ENCODE measurements at regions not wholly inside any gene's neighbourhood (a gene's known extent, or its start where the extent isn't known, plus 50 kb on each side); places are given as distances from the start of the nearest gene placed in this dataset.
"Not testable (repeated sequence)": the region's sequence is repeated elsewhere in the genome, so short reads cannot be mapped to it uniquely, and the experiment has no call there.

DNA sequence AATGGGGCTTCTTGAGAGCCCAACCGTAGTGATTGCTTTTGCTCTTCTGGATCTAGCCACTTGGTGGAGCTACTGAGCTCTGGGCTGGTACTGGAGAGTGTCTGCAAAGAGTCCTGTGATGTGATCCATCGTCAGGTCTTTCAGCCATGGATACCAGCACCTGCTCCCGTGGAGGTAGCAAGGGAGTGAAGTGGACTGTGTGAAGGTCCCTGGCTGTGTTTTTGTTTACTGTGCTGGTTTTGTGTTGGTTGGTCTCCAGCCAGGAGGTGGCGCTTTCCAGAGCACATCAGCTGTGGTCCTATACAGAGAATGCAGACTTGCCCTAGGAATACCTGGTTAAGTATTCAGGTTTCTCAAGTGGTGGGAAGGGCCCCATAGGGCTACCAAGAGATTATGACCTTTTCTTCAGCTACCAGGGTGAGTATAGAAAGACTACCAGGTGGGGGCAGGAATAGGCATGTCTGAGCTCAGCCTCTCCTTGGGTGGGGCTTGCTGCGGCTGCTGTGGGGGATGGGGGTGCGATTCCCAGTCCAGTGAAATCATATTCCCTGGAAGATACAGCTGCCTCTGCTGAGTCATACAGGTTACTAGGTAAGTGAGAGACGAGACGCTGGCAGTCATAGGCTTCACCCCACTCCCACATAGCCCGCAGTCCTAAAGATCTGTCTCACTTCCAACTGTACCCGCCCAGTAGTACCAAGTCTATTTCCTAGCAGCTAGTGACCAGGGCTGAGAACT lies 733.7 kb downstream of the ZNF385D start:
- DNase-seq, result no peak

DNA sequence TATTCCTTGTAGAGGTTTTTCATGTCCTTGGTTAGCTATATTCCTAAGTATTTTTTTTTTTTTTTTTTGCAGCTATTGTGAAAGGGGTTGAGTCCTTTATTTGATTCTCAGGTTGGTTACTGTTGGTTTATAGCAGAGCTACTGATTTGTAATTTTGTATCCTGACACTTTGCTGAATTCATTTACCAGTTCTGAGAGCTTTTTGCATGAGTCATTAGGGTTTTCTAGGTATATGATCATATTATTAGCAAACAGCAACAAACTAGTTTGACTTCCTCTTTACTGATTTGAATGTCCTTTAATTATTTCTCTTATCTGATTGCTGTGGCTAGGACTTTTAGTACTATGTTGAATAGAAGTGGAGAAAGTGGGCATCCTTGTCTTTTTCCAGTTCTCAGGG lies 737.4 kb downstream of the ZNF385D start:
- no peak for DNase-seq

DNA sequence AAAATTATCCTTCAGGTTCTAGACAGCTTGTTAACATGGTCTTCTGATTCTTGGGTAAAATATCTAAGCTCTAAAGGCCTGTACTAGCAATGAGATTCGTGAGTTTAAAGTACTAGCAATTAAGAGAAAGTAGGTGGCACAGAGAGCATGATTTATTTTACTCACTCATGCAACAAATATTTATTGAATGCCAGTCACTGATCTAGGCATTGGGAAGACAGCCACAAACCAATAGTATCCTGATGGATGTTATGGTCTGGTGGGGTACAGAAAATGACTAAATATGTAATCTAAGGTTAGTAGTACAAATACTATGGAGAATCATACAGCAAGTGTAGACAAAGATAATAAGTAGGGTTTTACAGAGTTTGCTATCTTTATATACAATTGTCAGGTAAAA lies 751.3 kb downstream of the ZNF385D start:
- no peak for DNase-seq

DNA sequence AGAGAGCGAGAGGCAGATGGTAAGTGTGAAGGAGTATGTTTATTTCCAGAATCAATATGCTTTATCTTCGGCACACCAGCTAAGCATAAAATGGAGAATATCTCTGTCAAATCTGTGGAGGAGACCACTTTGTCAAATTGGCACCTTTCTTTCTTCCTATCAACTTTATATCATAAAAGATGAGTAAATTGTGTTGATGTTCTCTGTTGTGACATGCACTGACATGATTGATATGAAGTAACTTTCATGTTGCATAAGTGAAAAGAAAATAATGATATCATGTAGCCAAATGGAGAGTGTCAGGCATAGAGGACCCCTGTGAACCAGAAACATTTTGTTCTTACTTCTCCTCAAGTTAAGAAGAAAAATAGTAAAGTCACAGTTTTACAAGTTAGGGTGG lies 753.8 kb downstream of the ZNF385D start:
- no peak for DNase-seq

DNA sequence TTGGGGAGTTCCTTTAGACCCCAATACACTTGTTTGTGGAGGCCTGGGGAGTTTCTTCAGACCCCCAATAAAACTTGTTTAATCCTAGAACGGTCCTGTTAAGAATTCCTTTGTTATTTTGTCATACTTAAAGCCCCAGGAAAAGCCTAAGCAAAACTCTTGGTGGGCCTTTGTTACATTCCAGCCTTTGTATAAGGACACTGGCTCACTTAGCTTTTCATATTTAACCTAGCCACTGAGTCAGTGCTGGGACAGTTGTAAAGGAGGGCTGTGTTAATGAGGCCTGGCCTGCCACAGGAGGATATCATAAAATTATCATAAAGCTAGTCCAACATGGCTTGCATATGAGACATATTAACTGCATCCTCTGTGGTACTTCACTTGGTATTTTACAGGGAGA lies 760.1 kb downstream of the ZNF385D start:
- DNase-seq, result no peak

DNA sequence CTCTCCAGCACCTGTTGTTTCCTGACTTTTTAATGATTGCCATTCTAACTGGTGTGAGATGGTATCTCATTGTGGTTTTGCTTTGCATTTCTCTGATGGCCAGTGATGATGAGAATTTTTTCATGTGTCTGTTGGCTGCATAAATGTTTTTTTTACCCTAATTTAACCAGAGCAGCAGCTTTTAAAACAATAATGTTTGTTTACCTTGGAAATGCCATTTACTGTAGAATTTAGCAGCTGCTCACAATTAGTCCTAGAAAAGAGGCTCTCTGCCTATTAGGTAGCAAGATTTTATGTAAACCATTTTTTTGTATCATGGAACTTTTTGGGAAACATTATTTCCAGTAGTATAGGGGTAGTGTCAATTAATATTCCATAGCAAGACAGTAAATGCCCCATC lies 761.4 kb downstream of the ZNF385D start:
- DNase-seq, result not testable (repeated sequence)

DNA sequence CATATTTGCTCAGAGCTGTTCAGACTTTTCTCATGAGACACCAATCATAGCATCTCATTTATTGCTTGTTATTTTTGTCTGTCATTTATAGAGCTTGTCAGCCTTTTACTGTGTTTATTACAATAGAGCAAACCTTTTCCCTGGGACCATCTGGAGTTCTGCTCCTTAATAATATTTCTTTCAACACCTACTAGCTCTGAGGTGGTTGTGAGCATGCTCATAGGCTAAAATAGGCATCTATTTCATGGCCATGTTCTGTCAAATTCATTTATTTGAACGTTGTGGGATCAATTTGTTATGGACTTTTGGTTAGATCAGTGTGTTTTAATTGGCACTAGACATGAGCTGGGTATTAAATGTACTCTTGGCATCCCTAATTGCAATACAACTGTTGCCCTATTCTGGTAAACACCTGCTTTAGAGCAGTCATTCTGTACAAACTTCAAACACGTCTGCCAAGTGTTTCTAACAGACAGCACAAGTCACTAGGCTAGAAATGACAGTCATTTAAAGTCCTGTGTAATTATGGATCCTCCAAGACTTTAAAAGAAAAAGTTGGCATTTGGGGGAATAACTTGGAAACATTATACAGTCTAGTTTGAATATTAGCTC lies 766.3 kb downstream of the ZNF385D start:
- no peak for DNase-seq

DNA sequence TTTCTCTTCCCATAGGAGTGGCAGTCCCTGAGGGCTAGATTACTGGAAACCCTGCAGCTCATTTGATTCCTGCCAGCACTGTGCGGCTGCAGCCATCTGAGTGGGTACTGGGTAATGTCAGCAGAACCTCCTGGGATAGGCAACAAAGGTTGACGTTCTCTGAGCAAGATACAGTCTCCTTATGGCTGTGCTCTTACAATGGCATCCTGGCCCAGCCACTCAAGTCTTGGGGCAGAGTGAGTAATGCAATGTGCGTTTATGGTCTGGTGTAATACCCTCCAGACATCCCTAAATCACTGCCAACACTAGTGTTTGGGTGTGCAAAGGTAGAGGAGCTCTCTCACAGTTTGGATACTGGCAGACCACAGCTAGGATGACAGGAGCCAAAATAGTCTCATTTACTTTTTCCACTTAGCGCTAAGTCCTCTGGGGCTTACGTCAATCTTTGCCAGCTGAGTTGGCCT lies 775.8 kb downstream of the ZNF385D start:
- DNase-seq, result no peak

DNA sequence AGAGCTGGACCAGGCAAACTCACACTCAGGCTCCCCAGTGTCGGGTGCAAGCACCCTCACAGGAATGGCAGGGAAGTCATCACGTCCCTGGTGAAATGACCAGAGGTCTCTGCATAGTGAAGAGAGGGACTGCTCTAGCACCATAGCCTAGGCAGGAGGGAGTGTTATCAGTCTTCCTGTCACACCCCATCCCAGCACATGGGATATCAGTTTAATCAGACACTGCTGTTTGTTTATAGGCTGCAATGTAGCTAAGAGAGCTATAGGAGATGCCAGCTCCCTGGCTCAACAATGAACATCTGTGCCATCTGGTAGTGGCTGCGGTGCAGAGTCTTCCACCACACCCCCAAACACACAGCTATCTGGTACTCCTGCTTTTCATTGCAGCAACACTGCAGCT lies 776.6 kb downstream of the ZNF385D start:
- DNase-seq, result no peak

DNA sequence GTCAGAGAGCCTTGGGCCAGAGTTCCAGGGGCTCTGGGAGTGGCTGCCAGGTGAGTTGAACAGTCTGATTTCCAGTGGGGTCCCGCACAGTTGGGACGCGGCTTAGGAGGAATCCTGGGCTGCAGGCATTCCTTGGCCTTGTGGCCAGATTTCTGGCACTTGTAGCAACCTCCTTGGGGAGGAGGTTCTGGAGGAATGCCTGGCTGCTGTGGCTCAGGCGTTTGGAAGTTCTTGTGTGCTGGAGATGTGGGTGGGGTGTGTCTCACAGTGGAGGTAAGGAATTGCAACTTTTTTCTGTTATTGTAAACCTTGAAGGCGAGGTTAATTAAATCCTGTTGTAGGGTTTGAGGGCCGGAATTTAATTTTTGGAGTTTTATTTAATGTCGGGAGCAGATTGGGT lies 780.2 kb downstream of the ZNF385D start:
- DNase-seq, result not testable (repeated sequence)

DNA sequence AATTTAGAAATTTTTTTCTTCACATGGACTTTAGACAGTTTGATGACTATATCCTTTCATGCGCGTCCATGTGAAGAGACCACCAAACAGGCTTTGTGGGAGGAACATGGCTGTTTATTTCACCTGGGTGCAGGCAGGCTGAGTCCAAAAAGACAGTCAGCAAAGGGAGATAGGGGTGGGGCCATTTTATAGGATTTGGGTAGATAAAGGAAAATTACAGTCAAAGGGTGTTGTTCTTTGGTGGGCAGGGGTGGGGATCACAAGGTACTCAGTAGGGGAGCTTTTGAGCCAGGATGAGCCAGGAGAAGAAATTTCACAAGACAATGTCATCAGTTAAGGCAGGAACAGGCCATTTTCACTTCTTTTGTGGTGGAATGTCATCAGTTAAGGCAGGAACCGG lies 781.5 kb upstream of the SGO1 start:
- not testable (repeated sequence) for DNase-seq

DNA sequence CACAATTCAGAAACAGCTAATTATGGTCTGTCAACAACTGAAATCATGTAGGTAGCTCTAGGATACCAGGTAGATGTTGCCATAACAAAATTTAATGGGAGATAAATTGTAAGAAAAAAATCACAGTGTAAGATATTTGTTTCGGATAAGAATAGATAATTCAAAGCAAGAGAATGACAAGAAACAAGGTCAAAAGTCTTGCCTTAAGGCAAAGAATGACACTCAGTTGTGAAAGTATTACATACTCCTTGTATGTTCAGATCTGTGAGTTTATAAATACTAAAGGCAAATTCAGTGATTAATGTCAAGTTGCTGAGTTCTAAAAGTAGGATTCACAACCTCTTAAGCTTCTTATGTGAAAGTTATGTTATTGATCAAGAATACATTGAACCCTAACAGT lies 772.2 kb upstream of the SGO1 start:
- no peak for DNase-seq

DNA sequence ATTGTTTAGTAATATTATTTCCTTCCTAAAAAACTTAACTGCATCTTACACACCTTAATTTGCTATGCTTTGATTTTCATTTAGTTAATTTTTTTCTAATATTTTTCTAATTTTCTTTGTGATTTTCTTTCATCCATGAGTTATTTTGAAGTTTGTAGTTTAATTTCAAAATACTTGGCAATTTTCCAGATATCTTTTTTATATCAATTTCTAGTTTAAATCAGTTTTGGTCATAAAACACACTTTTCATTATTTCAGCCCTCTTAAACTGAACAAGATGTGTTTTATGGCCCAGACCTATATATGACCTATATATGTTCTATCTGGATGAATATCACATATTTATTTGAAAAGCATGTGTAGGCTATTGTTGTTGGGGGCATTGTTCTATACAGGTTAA lies 759.9 kb upstream of the SGO1 start:
- no peak for DNase-seq

DNA sequence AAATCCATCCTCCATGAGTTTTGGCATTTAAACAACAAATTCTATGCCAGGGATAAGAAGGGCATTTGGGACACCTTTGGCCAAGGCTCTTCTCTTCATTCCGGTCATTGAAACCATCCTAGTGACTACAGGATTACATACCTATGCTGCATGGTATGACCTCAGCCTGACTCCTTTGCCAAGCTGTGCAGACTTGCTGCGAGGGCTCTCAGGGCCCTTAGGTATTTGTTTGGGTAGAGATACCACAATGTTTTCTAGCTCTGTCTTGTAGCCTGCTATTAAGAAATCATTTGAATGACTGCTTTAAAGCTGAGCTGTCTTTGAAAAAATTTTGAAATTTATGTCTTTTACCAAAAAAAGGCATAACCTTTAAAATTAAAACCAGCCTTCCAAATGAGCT lies 749.8 kb upstream of the SGO1 start:
- peak in 1 of 2 experiments; percentile 20 for DNase-seq

DNA sequence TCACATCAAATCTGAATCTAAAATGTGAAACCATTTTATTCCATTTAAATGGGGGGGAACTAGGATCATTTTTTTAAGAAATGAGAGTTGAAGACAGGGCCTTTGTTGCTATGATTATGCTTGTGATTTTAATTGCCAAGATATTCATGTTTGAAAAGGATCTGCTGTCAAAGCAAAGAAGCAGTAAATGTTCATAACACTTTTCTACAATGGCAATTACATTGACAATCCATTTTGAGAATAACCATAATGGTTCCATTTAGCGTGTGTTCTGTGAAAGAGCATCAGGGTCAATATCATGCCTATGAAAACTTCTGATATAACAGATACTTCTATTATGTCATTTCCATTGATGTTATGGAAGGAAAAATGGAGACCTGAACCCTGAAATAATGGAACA lies 745.8 kb upstream of the SGO1 start:
- DNase-seq, result no peak

DNA sequence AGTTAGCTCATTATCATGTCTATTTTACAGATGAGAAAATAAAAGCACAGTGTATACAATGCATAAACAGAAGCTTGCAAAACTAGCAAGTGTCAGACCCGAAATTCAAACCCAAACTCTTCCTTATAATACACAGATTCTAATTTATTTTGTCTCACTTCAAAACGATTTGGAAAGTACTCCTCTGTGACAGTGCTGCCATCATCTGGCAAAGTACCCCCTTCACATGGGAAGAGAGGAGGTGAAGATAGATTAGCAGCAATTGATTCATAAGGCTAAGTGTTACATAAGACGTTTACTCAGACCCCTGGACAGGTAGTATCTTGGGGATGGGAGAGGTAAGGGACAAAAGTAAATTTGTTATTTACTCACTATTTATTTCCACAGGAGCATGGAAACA lies 744.0 kb upstream of the SGO1 start:
- no peak for DNase-seq

DNA sequence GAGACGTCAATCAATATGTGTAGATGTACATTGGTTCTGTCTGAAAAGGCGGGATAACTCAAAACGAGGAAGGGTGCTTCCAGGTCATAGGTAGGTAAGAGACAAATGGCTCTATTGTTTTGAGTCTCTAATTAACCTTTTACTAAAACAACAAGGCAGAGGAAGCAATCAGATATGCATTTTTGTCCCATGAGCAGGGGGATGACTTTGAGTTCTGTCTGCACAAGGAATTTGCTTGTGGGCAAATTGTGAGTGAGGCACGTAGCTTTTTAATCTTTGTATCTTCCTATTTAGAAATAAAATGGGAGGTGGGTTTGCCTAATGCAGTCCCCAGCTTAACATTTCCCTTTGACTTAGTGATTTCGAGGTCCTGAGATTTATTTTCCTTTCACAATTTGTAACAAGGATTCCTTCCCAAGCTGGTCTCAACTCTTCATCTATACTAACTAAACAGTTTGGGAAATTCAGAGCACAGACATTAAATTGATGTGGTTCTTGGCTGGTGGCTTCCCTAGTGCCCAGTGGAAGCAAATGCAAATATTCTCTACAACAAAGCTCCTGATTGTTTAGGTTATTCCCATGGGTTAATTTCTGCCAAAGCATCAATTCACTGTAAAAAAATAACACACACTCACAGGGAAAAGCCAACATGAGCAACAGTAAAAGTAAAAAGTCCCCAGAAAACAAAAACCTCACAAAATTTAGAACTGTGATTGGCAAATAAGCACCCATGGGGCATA lies 738.8 kb upstream of the SGO1 start:
- DNase-seq, result no peak

DNA sequence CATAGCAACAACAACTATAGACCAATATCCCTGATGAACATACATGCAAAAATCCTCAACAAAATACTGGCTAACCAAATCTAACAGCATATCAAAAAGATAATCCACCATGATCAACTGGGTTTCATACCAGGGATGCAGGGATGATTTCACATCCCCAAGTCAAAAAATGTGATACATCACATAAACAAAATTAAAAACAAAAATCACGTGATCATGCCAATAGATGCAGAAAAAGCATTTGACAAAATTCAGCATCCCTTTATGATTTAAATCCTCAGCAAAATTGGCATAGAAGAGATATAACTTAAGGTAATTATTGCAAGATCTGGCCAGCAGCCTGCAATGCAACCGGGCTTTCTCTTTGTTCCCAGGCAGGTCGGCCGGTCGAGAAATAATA lies 735.1 kb upstream of the SGO1 start:
- not testable (repeated sequence) for DNase-seq

DNA sequence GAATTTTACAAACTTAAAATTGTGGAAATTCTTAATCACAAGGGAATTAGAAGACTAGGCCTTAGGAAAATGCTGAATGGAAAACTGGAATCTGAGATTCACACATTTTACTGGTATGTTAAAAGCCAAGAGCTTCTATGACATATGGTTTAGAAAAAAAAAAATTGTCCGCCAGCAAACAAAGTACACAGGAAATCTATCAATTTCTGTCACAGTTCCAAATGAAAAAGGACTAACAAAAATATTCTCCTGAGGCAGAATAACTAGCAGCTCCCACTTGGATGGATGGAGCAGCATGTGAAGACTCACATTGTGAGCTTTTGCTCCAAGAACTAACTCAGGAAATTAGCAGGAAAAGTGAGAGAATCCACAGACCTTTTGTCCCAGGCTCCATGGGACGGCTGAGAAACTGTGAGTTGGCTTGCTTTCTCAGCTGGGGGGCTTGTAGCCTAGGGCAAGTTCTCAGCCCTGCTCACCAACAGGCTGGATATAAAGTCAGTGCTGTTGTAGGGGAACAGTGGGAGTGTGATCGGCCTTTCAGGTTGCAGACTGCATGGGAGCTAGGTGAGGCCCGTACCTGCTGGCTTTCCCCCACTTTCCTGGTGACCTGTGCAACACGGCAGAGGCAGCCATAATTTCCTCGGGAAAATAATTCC lies 731.1 kb upstream of the SGO1 start:
- DNase-seq, result no peak

DNA sequence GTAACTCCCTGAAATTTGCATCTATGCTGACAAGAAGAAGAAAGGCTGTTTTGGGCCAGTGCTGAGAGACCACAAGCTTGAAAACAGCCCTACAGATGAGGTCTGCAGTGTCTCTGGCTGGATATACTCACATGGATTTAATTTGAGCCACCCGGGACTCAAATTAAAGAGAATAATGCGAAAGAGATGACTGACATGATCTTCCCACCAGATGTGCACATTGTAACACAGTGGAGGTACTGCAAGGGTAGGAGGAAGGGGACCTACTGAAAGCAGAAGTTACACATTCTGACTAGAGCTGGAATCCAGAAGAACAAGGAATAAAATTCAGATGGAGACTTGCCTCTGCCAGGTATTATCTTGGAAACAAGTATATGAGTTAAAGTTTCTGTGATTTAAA lies 728.3 kb upstream of the SGO1 start:
- no peak for DNase-seq

DNA sequence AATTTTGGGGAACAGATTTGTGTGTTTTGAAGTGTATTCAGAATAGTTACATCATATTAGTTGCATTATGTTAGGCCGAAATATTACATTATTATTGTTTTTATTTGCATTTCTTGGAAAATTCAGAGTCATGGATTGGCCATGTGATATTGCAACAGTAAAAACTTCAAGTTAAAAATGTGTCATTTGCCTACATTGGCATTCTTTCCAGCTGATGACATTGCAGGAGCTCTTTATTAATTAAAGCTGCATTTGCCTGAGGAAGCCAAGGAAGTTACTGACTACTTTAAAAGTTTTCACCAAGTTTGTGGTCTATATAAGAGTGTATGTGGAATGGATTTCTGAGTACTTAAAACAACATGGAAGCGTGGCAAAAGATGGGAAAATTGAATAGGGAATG lies 726.4 kb upstream of the SGO1 start:
- DNase-seq, result no peak

DNA sequence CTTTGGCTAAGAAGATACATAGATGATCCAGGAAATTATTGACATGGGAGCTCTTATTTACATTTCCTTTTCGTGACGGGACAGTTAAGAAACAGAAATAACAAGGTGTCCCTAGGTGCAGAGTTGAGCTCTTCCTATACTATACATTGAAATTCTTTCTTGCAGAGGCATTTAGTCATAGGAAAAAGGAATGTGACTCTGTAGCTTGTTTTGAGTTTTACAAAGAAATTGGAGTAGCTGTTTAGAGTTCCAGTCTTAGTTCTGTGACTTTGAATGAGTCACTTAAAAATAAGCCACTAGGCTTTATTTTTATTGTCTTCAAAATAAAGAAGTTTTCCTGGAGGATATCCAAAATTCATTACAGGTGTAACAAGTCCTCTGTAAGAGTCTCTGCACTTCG lies 723.5 kb upstream of the SGO1 start:
- DNase-seq, result no peak

DNA sequence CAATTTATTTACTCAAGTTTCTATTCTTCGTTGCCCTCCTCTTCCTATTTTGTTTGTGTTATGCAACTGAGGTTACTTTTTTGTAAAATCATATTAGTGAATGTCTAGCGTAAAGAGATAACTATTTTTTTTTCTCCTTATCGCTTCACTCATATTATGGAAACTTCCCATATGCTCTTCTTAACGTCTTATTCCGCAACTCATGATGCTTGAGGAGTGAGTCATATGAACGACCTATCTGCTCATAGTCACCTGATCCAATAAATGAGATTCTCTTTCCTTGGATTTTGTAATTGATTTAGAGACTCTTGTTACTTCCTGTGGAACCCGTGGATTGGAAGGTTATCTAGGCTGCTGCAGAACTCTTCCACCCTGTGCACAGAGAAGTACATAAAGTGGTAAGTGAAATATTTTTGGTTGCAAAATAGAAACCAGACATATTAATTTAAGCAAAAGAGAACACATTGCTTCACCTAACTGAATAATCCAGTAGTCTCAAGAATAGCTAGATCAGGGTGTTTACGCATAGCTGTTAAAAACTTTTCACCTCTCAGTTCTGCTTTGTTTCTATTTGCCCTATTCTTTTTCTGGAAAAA lies 719.3 kb upstream of the SGO1 start:
- DNase-seq, result no peak

Measured in cerebellar nuclear complex (tissue), 1 donor.